ENCODE measurements at regions not wholly inside any gene's neighbourhood (a gene's known extent, or its start where the extent isn't known, plus 50 kb on each side); places are given as distances from the start of the nearest gene placed in this dataset.

DNA sequence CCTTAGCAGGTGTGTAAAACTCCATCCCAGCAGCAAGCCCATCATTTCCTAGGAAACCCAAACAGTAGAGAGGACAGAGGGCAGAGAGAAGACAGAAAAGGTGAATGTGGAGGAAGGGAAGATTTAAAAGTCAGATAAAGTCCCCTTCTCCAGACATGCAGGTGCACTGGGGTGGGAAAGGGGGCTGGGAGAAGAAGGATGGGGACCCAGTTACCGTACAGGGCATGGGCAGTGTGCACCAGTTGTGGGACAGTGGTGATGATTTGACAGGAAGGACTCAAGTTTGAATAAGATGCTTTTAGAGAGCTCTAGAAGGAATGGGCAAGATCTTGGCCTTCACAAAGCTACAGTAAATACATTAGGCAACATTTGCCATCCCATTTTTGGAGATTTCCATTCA, 110.7 kb upstream of the PLXNA4 start:
- 100% methylated on average over 1 of the region's 1 CpG for WGBS (ENCODE audit: insufficient coverage)
- no peaks in the 10 kb centered on the region for H3K9me3 Mint-ChIP-seq
- no peaks in the 10 kb centered on the region for H3K4me1 Mint-ChIP-seq
- H3K4me3 Mint-ChIP-seq, result no peak overlapping the region
- Histone ChIP-seq H3K27me3 (ENCODE audit: control insufficient read depth, insufficient read depth, low read length) (no peaks in the 10 kb centered on the region), H3K27ac (ENCODE audit: low read length) (no peak overlapping the region), H3K9me3 (ENCODE audit: control insufficient read depth, insufficient read depth, low read length) (no peaks in the 10 kb centered on the region), H3K4me1 (ENCODE audit: control insufficient read depth, insufficient read depth, low read length) (no peaks in the 10 kb centered on the region), H3K4me3 (ENCODE audit: low read length) (no peak overlapping the region), H3K36me3 (ENCODE audit: control insufficient read depth, insufficient read depth, low read length) (no peaks in the 10 kb centered on the region)
- H3K27me3 Mint-ChIP-seq (ENCODE audit: low read depth in 2 of 2), result peaks cover 9 to 11% of the 10 kb centered on the region in 2 donors
- H3K36me3 Mint-ChIP-seq, result no peaks in the 10 kb centered on the region
- TF ChIP-seq CTCF (IDR thresholded peaks at IDR 0.05), result no peak
- no peak overlapping the region for H3K27ac Mint-ChIP-seq
- intact Hi-C loops (cut with micrococcal nuclease), result no loop called here
- no peak for ATAC-seq
- no peak for DNase-seq

- 92% methylated on average over 2 of the region's 2 CpGs for WGBS (ENCODE audit: insufficient coverage)
- no peaks in the 10 kb centered on the region for H3K4me1 ChIP-seq (ENCODE audit: control insufficient read depth, insufficient read depth, low read length)
- H3K4me3 ChIP-seq (ENCODE audit: low read length), result no peak overlapping the region
- no peaks in the 10 kb centered on the region for H3K36me3 ChIP-seq (ENCODE audit: control insufficient read depth, insufficient read depth, low read length)
- no peak for TF ChIP-seq CTCF (IDR thresholded peaks at IDR 0.05)
- Mint-ChIP-seq H3K27me3 (ENCODE audit: low read depth in 2 of 2) (peaks cover 8 to 9% of the 10 kb centered on the region in 2 donors), H3K36me3 (no peaks in the 10 kb centered on the region), H3K4me1 (no peaks in the 10 kb centered on the region), H3K9me3 (no peaks in the 10 kb centered on the region), H3K4me3 (no peak overlapping the region), H3K27ac (no peak overlapping the region)
- no peaks in the 10 kb centered on the region for H3K9me3 ChIP-seq (ENCODE audit: control insufficient read depth, insufficient read depth, low read length)
- ATAC-seq (no peak), DNase-seq (no peak)
- no peak overlapping the region for H3K27ac ChIP-seq (ENCODE audit: low read length)
- intact Hi-C loops (cut with micrococcal nuclease), result no loop called here
- no peaks in the 10 kb centered on the region for H3K27me3 ChIP-seq (ENCODE audit: control insufficient read depth, insufficient read depth, low read length)
These were observed 109.0 kb upstream of the PLXNA4 start for GRCh38 chr7:132685277-132685676.

- TF ChIP-seq CTCF (IDR thresholded peaks at IDR 0.05), result no peak
- H3K27ac Mint-ChIP-seq, result no peak overlapping the region
- peaks cover 8 to 9% of the 10 kb centered on the region in 2 donors for H3K27me3 Mint-ChIP-seq (ENCODE audit: low read depth in 2 of 2)
- intact Hi-C loops (cut with micrococcal nuclease), result no loop called here
- H3K9me3 Mint-ChIP-seq, result no peaks in the 10 kb centered on the region
- H3K36me3 Mint-ChIP-seq, result no peaks in the 10 kb centered on the region
- Histone ChIP-seq H3K27ac (ENCODE audit: low read length) (no peak overlapping the region), H3K9me3 (ENCODE audit: control insufficient read depth, insufficient read depth, low read length) (no peaks in the 10 kb centered on the region), H3K36me3 (ENCODE audit: control insufficient read depth, insufficient read depth, low read length) (no peaks in the 10 kb centered on the region), H3K27me3 (ENCODE audit: control insufficient read depth, insufficient read depth, low read length) (no peaks in the 10 kb centered on the region), H3K4me1 (ENCODE audit: control insufficient read depth, insufficient read depth, low read length) (no peaks in the 10 kb centered on the region), H3K4me3 (ENCODE audit: low read length) (no peak overlapping the region)
- H3K4me1 Mint-ChIP-seq, result no peaks in the 10 kb centered on the region
- no peak for ATAC-seq
- no peak for DNase-seq
- 92% methylated on average over 12 of the region's 12 CpGs for WGBS (ENCODE audit: insufficient coverage)
- H3K4me3 Mint-ChIP-seq, result no peak overlapping the region
These were observed 107.8 kb upstream of the PLXNA4 start for GRCh38 chr7:132683896-132684690.

- intact Hi-C loops (cut with micrococcal nuclease), result no loop called here
- Mint-ChIP-seq H3K4me3 (no peak overlapping the region), H3K4me1 (no peaks in the 10 kb centered on the region), H3K27ac (no peak overlapping the region), H3K9me3 (no peaks in the 10 kb centered on the region), H3K27me3 (ENCODE audit: low read depth in 2 of 2) (peaks cover 9 to 12% of the 10 kb centered on the region in 2 donors), H3K36me3 (no peaks in the 10 kb centered on the region)
- DNase-seq, result no peak
- WGBS (ENCODE audit: insufficient coverage), result 88% methylated on average over 3 of the region's 3 CpGs
- no peaks in the 10 kb centered on the region for H3K36me3 ChIP-seq (ENCODE audit: control insufficient read depth, insufficient read depth, low read length)
- H3K27me3 ChIP-seq (ENCODE audit: control insufficient read depth, insufficient read depth, low read length), result no peaks in the 10 kb centered on the region
- H3K27ac ChIP-seq (ENCODE audit: low read length), result no peak overlapping the region
- H3K4me3 ChIP-seq (ENCODE audit: low read length), result no peak overlapping the region
- no peak for ATAC-seq
- no peaks in the 10 kb centered on the region for H3K4me1 ChIP-seq (ENCODE audit: control insufficient read depth, insufficient read depth, low read length)
- TF ChIP-seq CTCF (IDR thresholded peaks at IDR 0.05), result no peak
- H3K9me3 ChIP-seq (ENCODE audit: control insufficient read depth, insufficient read depth, low read length), result no peaks in the 10 kb centered on the region
These were observed 105.7 kb upstream of the PLXNA4 start for GRCh38 chr7:132681951-132682350.
